H9 (cell line): ENCODE measurements at regions not wholly inside any gene's neighbourhood (a gene's known extent, or its start where the extent isn't known, plus 50 kb on each side); places are given as distances from the start of the nearest gene placed in this dataset.

ENCODE experiments used
- DNase-seq: peaks from one replicate; pipeline ENCODE4 v3.0.0-alpha.2; 2017
- H2AFZ ChIP-seq: one replicate; pipeline ENCODE4 v1.6.1; 2013; ENCODE audit warnings: mild to moderate bottlenecking, low read length, control low read depth, moderate library complexity
- H2AK5ac ChIP-seq: 2 replicates; pipeline ENCODE4 v1.6.1; 2013; ENCODE audit warnings: low read length, control low read depth, mixed read lengths; ENCODE audit not compliant: insufficient read length
- H2BK120ac ChIP-seq: one replicate; pipeline ENCODE4 v1.6.1; 2013; ENCODE audit warnings: low read depth, mild to moderate bottlenecking, low read length, control low read depth, inconsistent platforms; ENCODE audit not compliant: poor library complexity, severe bottlenecking
- H2BK12ac ChIP-seq: 2 replicates; pipeline ENCODE4 v1.6.1; 2013; ENCODE audit warnings: low read length, control low read depth, mixed read lengths, low read depth; ENCODE audit not compliant: insufficient read length
- H2BK15ac ChIP-seq: 2 replicates; pipeline ENCODE4 v1.6.1; 2013; ENCODE audit warnings: low read depth, low read length, control low read depth
- H2BK20ac ChIP-seq: one replicate; pipeline ENCODE4 v1.6.1; 2013; ENCODE audit warnings: low read depth, mild to moderate bottlenecking, low read length, control low read depth, inconsistent platforms; ENCODE audit not compliant: poor library complexity, severe bottlenecking
- H2BK5ac ChIP-seq: 2 replicates; pipeline ENCODE4 v1.6.1; 2013; ENCODE audit warnings: low read length, control low read depth, mixed read lengths; ENCODE audit not compliant: insufficient read length
- H3K14ac ChIP-seq: 2 replicates; pipeline ENCODE4 v1.6.1; 2013; ENCODE audit warnings: low read length, control low read depth; ENCODE audit not compliant: insufficient read depth
- H3K18ac ChIP-seq: 2 replicates; pipeline ENCODE4 v1.6.1; 2013; ENCODE audit warnings: low read depth, mild to moderate bottlenecking, mixed read lengths, low read length, control low read depth; ENCODE audit not compliant: insufficient read length
- H3K23ac ChIP-seq: 2 replicates; pipeline ENCODE4 v1.6.1; 2013; ENCODE audit warnings: low read length, control low read depth, mixed read lengths, low read depth; ENCODE audit not compliant: insufficient read length
- H3K23me2 ChIP-seq: 2 replicates; pipeline ENCODE4 v1.6.1; 2013; ENCODE audit warnings: low read depth, mild to moderate bottlenecking, mixed read lengths, low read length, control low read depth; ENCODE audit not compliant: insufficient read length, poor library complexity, severe bottlenecking
- H3K27ac ChIP-seq: 2 replicates; pipeline ENCODE4 v1.5.1; 2013; ENCODE audit warnings: low read length, control low read depth, mixed read lengths, low read depth; ENCODE audit not compliant: insufficient read length
- H3K27me3 ChIP-seq: 2 replicates; pipeline ENCODE4 v1.6.1; 2013; ENCODE audit warnings: low read length, control low read depth, inconsistent platforms; ENCODE audit not compliant: insufficient read depth
- H3K4ac ChIP-seq: 2 replicates; pipeline ENCODE4 v1.6.1; 2013; ENCODE audit warnings: low read depth, mild to moderate bottlenecking, control low read depth, inconsistent platforms, low read length, moderate library complexity
- H3K4me1 ChIP-seq: 2 replicates; pipeline ENCODE4 v1.6.1; 2013; ENCODE audit warnings: low read length, control low read depth, inconsistent platforms; ENCODE audit not compliant: insufficient read depth
- H3K4me2 ChIP-seq: 2 replicates; pipeline ENCODE4 v1.6.1; 2013; ENCODE audit warnings: low read length, control low read depth, mixed read lengths; ENCODE audit not compliant: insufficient read length, insufficient read depth
- H3K56ac ChIP-seq: 2 replicates; pipeline ENCODE4 v1.6.1; 2013; ENCODE audit warnings: low read depth, mild to moderate bottlenecking, mixed read lengths, low read length, control low read depth; ENCODE audit not compliant: insufficient read length
- H3K79me1 ChIP-seq: 2 replicates; pipeline ENCODE4 v1.6.1; 2013; ENCODE audit warnings: low read depth, mild to moderate bottlenecking, moderate library complexity, low read length, control low read depth, inconsistent platforms; ENCODE audit not compliant: insufficient read depth, poor library complexity, severe bottlenecking
- H3K79me2 ChIP-seq: 2 replicates; pipeline ENCODE4 v1.6.1; 2013; ENCODE audit warnings: low read length, control low read depth, inconsistent platforms; ENCODE audit not compliant: insufficient read depth
- H3K9ac ChIP-seq: 2 replicates; pipeline ENCODE4 v1.6.1; 2013; ENCODE audit warnings: low read length, control low read depth, mixed read lengths; ENCODE audit not compliant: insufficient read length; ENCODE audit errors: extremely low read depth
- H3K9me3 ChIP-seq: one replicate; pipeline ENCODE4 v1.6.1; 2013; ENCODE audit warnings: low read depth, low read length, inconsistent platforms; ENCODE audit not compliant: control insufficient read depth
- H3T11ph ChIP-seq: one replicate; pipeline ENCODE4 v1.6.1; 2013; ENCODE audit warnings: mild to moderate bottlenecking, low read length, control low read depth, inconsistent platforms
- H4K20me1 ChIP-seq: one replicate; pipeline ENCODE4 v1.6.1; 2013; ENCODE audit not compliant: control insufficient read depth, insufficient read length, insufficient read depth
- H4K5ac ChIP-seq: 2 replicates; pipeline ENCODE4 v1.6.1; 2013; ENCODE audit warnings: low read depth, mild to moderate bottlenecking, mixed read lengths, low read length, control low read depth; ENCODE audit not compliant: insufficient read length
- H4K8ac ChIP-seq: replicated peaks from 2 replicates; pipeline ENCODE4 v1.6.1; 2013; ENCODE audit warnings: low read length, control low read depth, mixed read lengths, low read depth; ENCODE audit not compliant: insufficient read length
- H4K91ac ChIP-seq: 2 replicates; pipeline ENCODE4 v1.6.1; 2013; ENCODE audit warnings: low read depth, mild to moderate bottlenecking, moderate library complexity, mixed read lengths, low read length, control low read depth; ENCODE audit not compliant: insufficient read length
- H3K27ac Mint-ChIP-seq, 3 experiments: 2 replicates in 2 of 3; 3 replicates in 1 of 3; pipeline ENCODE4 v1.8.0; 2020 to 2021; ENCODE audit warnings: mixed read lengths in 3 of 3, mild to moderate bottlenecking in 1 of 3, moderate library complexity in 1 of 3
- H3K27me3 Mint-ChIP-seq: 2 replicates; pipeline ENCODE4 v1.8.0; 2021; ENCODE audit warnings: low read depth, mild to moderate bottlenecking, moderate library complexity, mixed read lengths
- H3K36me3 Mint-ChIP-seq, 3 experiments: 2 replicates in 2 of 3; 3 replicates in 1 of 3; pipeline ENCODE4 v1.8.0; 2020 to 2021; ENCODE audit warnings: low read depth in 3 of 3, mixed read lengths in 3 of 3; ENCODE audit not compliant: insufficient read depth in 1 of 3
- H3K4me1 Mint-ChIP-seq, 2 experiments: 2 replicates each; pipeline ENCODE4 v1.8.0; 2020; ENCODE audit warnings: mixed read lengths in 2 of 2
- H3K4me3 Mint-ChIP-seq, 2 experiments: 2 replicates in 1 of 2; 3 replicates in 1 of 2; pipeline ENCODE4 v1.8.0; 2020 to 2021; ENCODE audit warnings: mild to moderate bottlenecking in 2 of 2, mixed read lengths in 2 of 2, moderate library complexity in 1 of 2
- H3K9me3 Mint-ChIP-seq, 2 experiments: 2 replicates in 1 of 2; 3 replicates in 1 of 2; pipeline ENCODE4 v1.8.0; 2020; ENCODE audit warnings: mild to moderate bottlenecking in 2 of 2, mixed read lengths in 2 of 2, moderate library complexity in 1 of 2
- CTCF ChIP-seq: fragments of 200-600 bp; sonication (generic); conservative IDR thresholded peaks from 3 replicates; pipeline ENCODE4 v1.8.0; 2021; ENCODE audit warnings: antibody characterized with exemption, mild to moderate bottlenecking
- WGBS: extraction: QIAGEN DNeasy Blood & Tissue Kit; methylation state at CpG from one replicate; pipeline ENCODE4 v1.1.7; 2013; ENCODE audit warnings: missing lambda C conversion rate, low lambda C conversion rate, mixed read lengths; ENCODE audit not compliant: insufficient read length; ENCODE audit errors: extremely low coverage; 5-methylcytosine and 5-hydroxymethylcytosine counted together

GRCh38 chr2:236674646-236675045, 105.0 kb downstream of the ACKR3 start:
- Histone ChIP-seq H4K5ac (no peak overlapping the region), H3K56ac (no peak overlapping the region), H3K23ac (no peak overlapping the region), H2BK20ac (no peak overlapping the region), H2BK5ac (no peak overlapping the region), H2BK12ac (no peak overlapping the region), H3K27ac (no peak overlapping the region), H3K9ac (no peak overlapping the region), H4K20me1 (no peaks in the 10 kb centered on the region), H2BK15ac (no peak overlapping the region), H3K4me2 (no peak overlapping the region), H2AFZ (no peak overlapping the region), H3T11ph (no peak overlapping the region), H3K18ac (no peak overlapping the region), H3K4ac (no peak overlapping the region), H2BK120ac (no peak overlapping the region), H3K23me2 (no peaks in the 10 kb centered on the region), H4K8ac (no peak overlapping the region), H3K79me1 (no peaks in the 10 kb centered on the region), H3K9me3 (no peaks in the 10 kb centered on the region), H2AK5ac (no peak overlapping the region), H3K79me2 (no peaks in the 10 kb centered on the region), H3K4me1 (no peaks in the 10 kb centered on the region), H3K27me3 (no peaks in the 10 kb centered on the region), H3K14ac (no peak overlapping the region), H4K91ac (no peak overlapping the region)
- no peak for DNase-seq
- WGBS = no CpG with 5 or more reads among the region's 7 CpGs
- H3K9me3 Mint-ChIP-seq = peaks cover 19 to 20% of the 10 kb centered on the region in 2 experiments
- no peak overlapping the region for H3K27ac Mint-ChIP-seq
- peaks cover 10 to 20% (median 12%) of the 10 kb centered on the region in 3 experiments for H3K36me3 Mint-ChIP-seq
- no peak overlapping the region for H3K4me3 Mint-ChIP-seq
- peaks cover 7% of the 10 kb centered on the region for H3K27me3 Mint-ChIP-seq
- H3K4me1 Mint-ChIP-seq = peaks cover 15 to 17% of the 10 kb centered on the region in 2 experiments
- no peak for TF ChIP-seq CTCF
